Loucy (cell line): ENCODE measurements at regions not wholly inside any gene's neighbourhood (a gene's known extent, or its start where the extent isn't known, plus 50 kb on each side); places are given as distances from the start of the nearest gene placed in this dataset.

Experiments
- H2AFZ ChIP-seq: fragments of 200-600 bp; sonication (generic); 2 replicates; pipeline ENCODE4 v1.6.0; 2016; ENCODE audit warnings: antibody characterized with exemption, mild to moderate bottlenecking, low read length, moderate library complexity
- H3F3A ChIP-seq: fragments of 200-600 bp; 2 replicates; pipeline ENCODE4 v1.6.0; 2016; ENCODE audit warnings: antibody characterized with exemption, low read depth, mild to moderate bottlenecking
- H3K27me3 ChIP-seq: fragments of 200-600 bp; sonication (generic); 2 replicates; pipeline ENCODE4 v1.6.1; 2014; ENCODE audit warnings: low read length, mild to moderate bottlenecking; ENCODE audit not compliant: insufficient read depth, poor library complexity, severe bottlenecking
- H3K36me3 ChIP-seq: fragments of 200-600 bp; sonication (generic); 2 replicates; pipeline ENCODE4 v1.6.1; 2016; ENCODE audit warnings: low read length; ENCODE audit not compliant: insufficient read depth
- H3K4me1 ChIP-seq: fragments of 200-600 bp; sonication (generic); 2 replicates; pipeline ENCODE4 v1.5.1; 2014; ENCODE audit warnings: low read length, mild to moderate bottlenecking; ENCODE audit not compliant: insufficient read depth, poor library complexity, severe bottlenecking
- H3K4me2 ChIP-seq: fragments of 200-600 bp; sonication (generic); 2 replicates; pipeline ENCODE4 v1.6.0; 2014; ENCODE audit warnings: antibody characterized with exemption, low read length, low read depth, mild to moderate bottlenecking; ENCODE audit not compliant: poor library complexity, severe bottlenecking
- H3K4me3 ChIP-seq: fragments of 200-600 bp; sonication (generic); 2 replicates; pipeline ENCODE4 v1.5.1; 2014; ENCODE audit warnings: low read length, mild to moderate bottlenecking, mixed read lengths; ENCODE audit not compliant: poor library complexity, severe bottlenecking
- H3K79me2 ChIP-seq: fragments of 200-600 bp; sonication (generic); 2 replicates; pipeline ENCODE4 v1.6.1; 2014; ENCODE audit warnings: low read length; ENCODE audit not compliant: insufficient read depth
- H3K9ac ChIP-seq: fragments of 200-600 bp; sonication (generic); 2 replicates; pipeline ENCODE4 v1.6.0; 2014; ENCODE audit warnings: mild to moderate bottlenecking, low read depth, low read length, moderate library complexity; ENCODE audit not compliant: poor library complexity, severe bottlenecking
- H3K9me2 ChIP-seq: fragments of 200-600 bp; sonication (generic); replicated peaks from 2 replicates; pipeline ENCODE4 v1.6.1; 2016; ENCODE audit warnings: low read depth, low read length, mixed read lengths
- H3K9me3 ChIP-seq: fragments of 200-600 bp; sonication (generic); 2 replicates; pipeline ENCODE4 v1.6.1; 2014; ENCODE audit warnings: mild to moderate bottlenecking, antibody characterized with exemption, low read length, low read depth; ENCODE audit not compliant: insufficient read depth
- H4K20me1 ChIP-seq: fragments of 200-600 bp; sonication (generic); 2 replicates; pipeline ENCODE4 v1.6.0; 2014; ENCODE audit warnings: antibody characterized with exemption, low read length, mild to moderate bottlenecking; ENCODE audit not compliant: insufficient read depth, poor library complexity, severe bottlenecking
- CTCF ChIP-seq: fragments of 200-600 bp; sonication (generic); conservative IDR thresholded peaks from 2 replicates; pipeline ENCODE4 v1.5.1; 2014; ENCODE audit warnings: mild to moderate bottlenecking, antibody characterized with exemption, low read length
- EZH2phosphoT487 ChIP-seq: fragments of 200-600 bp; IDR thresholded peaks from 2 replicates; pipeline ENCODE4 v1.6.1; 2018; ENCODE audit warnings: antibody characterized with exemption, mild to moderate bottlenecking, moderate library complexity, borderline replicate concordance

GRCh38 chr10:78830976-78831375 lies 237.8 kb upstream of the ZMIZ1 start:
- Histone ChIP-seq H3K9ac (no peak overlapping the region), H3K4me3 (no peak overlapping the region), H3K27me3 (no peaks in the 10 kb centered on the region), H3K9me2 (no peaks in the 10 kb centered on the region), H3K36me3 (no peaks in the 10 kb centered on the region), H2AFZ (no peak overlapping the region), H3K9me3 (no peaks in the 10 kb centered on the region), H3K79me2 (no peaks in the 10 kb centered on the region), H3F3A (no peaks in the 10 kb centered on the region), H4K20me1 (no peaks in the 10 kb centered on the region), H3K4me1 (no peaks in the 10 kb centered on the region), H3K4me2 (no peak overlapping the region)
- TF ChIP-seq EZH2phosphoT487, result no peak
- TF ChIP-seq CTCF, result no peak

GRCh38 chr10:78831461-78831860 lies 237.3 kb upstream of the ZMIZ1 start:
- H3K36me3 ChIP-seq, result no peaks in the 10 kb centered on the region
- H3K4me2 ChIP-seq, result no peak overlapping the region
- TF ChIP-seq EZH2phosphoT487 (no peak), CTCF (no peak)
- no peaks in the 10 kb centered on the region for H3K9me2 ChIP-seq
- H3F3A ChIP-seq, result no peaks in the 10 kb centered on the region
- H4K20me1 ChIP-seq, result no peaks in the 10 kb centered on the region
- H3K4me1 ChIP-seq, result no peaks in the 10 kb centered on the region
- no peaks in the 10 kb centered on the region for H3K9me3 ChIP-seq
- no peaks in the 10 kb centered on the region for H3K27me3 ChIP-seq
- H3K4me3 ChIP-seq, result no peak overlapping the region
- no peak overlapping the region for H2AFZ ChIP-seq
- H3K9ac ChIP-seq, result no peak overlapping the region
- no peaks in the 10 kb centered on the region for H3K79me2 ChIP-seq

GRCh38 chr10:78832281-78832680 lies 236.5 kb upstream of the ZMIZ1 start:
- Histone ChIP-seq H3K4me1 (no peaks in the 10 kb centered on the region), H3K4me3 (no peak overlapping the region), H3K79me2 (no peaks in the 10 kb centered on the region), H3K27me3 (no peaks in the 10 kb centered on the region), H2AFZ (no peak overlapping the region), H3K4me2 (no peak overlapping the region), H4K20me1 (no peaks in the 10 kb centered on the region), H3K36me3 (no peaks in the 10 kb centered on the region), H3K9me2 (no peaks in the 10 kb centered on the region), H3K9me3 (no peaks in the 10 kb centered on the region), H3F3A (no peaks in the 10 kb centered on the region), H3K9ac (no peak overlapping the region)
- no peak for TF ChIP-seq EZH2phosphoT487
- no peak for TF ChIP-seq CTCF
